K562 (cell line): ENCODE measurements at regions not wholly inside any gene's neighbourhood (a gene's known extent, or its start where the extent isn't known, plus 50 kb on each side); places are given as distances from the start of the nearest gene placed in this dataset.
A peak's percentile ranks its signal among the peaks of the same experiment; 100 is the strongest.

Experiments used
- BCL6 ChIP-seq: fragments of 250-450 bp; sonication (Bioruptor Pico); IDR thresholded peaks from 2 replicates; pipeline ENCODE4 v1.4.0; 2020
- ILF3 ChIP-seq: fragments of 450-650 bp; IDR thresholded peaks from 2 replicates; pipeline ENCODE4 v1.6.1; 2018; ENCODE audit warnings: antibody characterized with exemption, mild to moderate bottlenecking, moderate library complexity, borderline replicate concordance
- KAT8 ChIP-seq: fragments of 450-650 bp; IDR thresholded peaks from 2 replicates; pipeline ENCODE4 v1.6.1; 2016; ENCODE audit warnings: low read depth, mild to moderate bottlenecking
- KLF13 ChIP-seq: fragments of 450-650 bp; IDR thresholded peaks from 2 replicates; pipeline ENCODE4 v1.6.1; 2016; ENCODE audit warnings: missing genetic modification characterization, low read depth, mild to moderate bottlenecking, missing compliant biosample characterization, moderate library complexity, borderline replicate concordance
- NCOA1 ChIP-seq: fragments of 450-650 bp; IDR thresholded peaks from 2 replicates; pipeline ENCODE4 v1.6.1; 2016; ENCODE audit warnings: low read depth
- NCOA2 ChIP-seq, 2 experiments: fragments of 450-650 bp; IDR thresholded peaks; 2 replicates each; pipeline ENCODE4 v1.6.1; 2018; ENCODE audit warnings: mild to moderate bottlenecking in 2 of 2, moderate library complexity in 1 of 2; ENCODE audit not compliant: partially characterized antibody in 2 of 2
- RAD21 ChIP-seq, 2 experiments: fragments of 250-450 bp in 1 of 2; fragments of 450-650 bp in 1 of 2; sonication (Bioruptor Pico) in 1 of 2; formaldehyde crosslinking in 1 of 2; IDR thresholded peaks in 1 of 2; conservative IDR thresholded peaks in 1 of 2; 2 replicates each; pipeline versions ENCODE4 v1.4.0 to v1.8.0; 2020 to 2022; ENCODE audit warnings: mild to moderate bottlenecking in 2 of 2, moderate library complexity in 1 of 2
- SMARCE1 ChIP-seq: fragments of 450-650 bp; IDR thresholded peaks from 2 replicates; pipeline ENCODE4 v1.7.1; 2016; ENCODE audit warnings: mild to moderate bottlenecking
- STAG1 ChIP-seq: sonication (generic); formaldehyde crosslinking; IDR thresholded peaks from 2 replicates; pipeline ENCODE4 v1.5.0; 2020; ENCODE audit warnings: missing genetic modification reagents, borderline replicate concordance
- TCF3 ChIP-seq: sonication (generic); formaldehyde crosslinking; IDR thresholded peaks from 2 replicates; pipeline ENCODE4 v1.4.0; 2020; ENCODE audit warnings: mild to moderate bottlenecking, missing genetic modification reagents
- YY1 ChIP-seq, 3 experiments: IDR thresholded peaks; 2 replicates each; pipeline ENCODE4 v1.6.1; 2011; ENCODE audit warnings: low read length in 2 of 3, mild to moderate bottlenecking in 2 of 3, moderate library complexity in 2 of 3, borderline replicate concordance in 1 of 3, control low read depth in 1 of 3, low read depth in 1 of 3; ENCODE audit not compliant: insufficient read depth in 3 of 3, insufficient replicate concordance in 2 of 3, control insufficient read depth in 1 of 3, insufficient read length in 1 of 3; ENCODE audit errors: extremely low read depth in 1 of 3
- ZC3H4 ChIP-seq: sonication (generic); formaldehyde crosslinking; IDR thresholded peaks from 2 replicates; pipeline ENCODE4 v1.9.0; 2021; ENCODE audit warnings: missing genetic modification reagents, borderline replicate concordance
- ZFPM2 ChIP-seq: fragments of 250-450 bp; sonication (Bioruptor Pico); IDR thresholded peaks from 2 replicates; pipeline ENCODE4 v1.5.1; 2022; ENCODE audit warnings: mild to moderate bottlenecking
- ZKSCAN8 ChIP-seq: fragments of 200-800 bp; sonication (Bioruptor generic); IDR thresholded peaks from 2 replicates; pipeline ENCODE4 v1.6.1; 2016; ENCODE audit warnings: missing genetic modification characterization, missing compliant biosample characterization
- ZNF174 ChIP-seq: fragments of 250-450 bp; sonication (Bioruptor Pico); IDR thresholded peaks from 2 replicates; pipeline ENCODE4 v1.4.0; 2020; ENCODE audit warnings: mild to moderate bottlenecking
- ZNF212 ChIP-seq: fragments of 450-650 bp; formaldehyde crosslinking; IDR thresholded peaks from 2 replicates; pipeline ENCODE4 v1.4.0; 2020; ENCODE audit warnings: mild to moderate bottlenecking
- ZNF282 ChIP-seq: sonication (generic); formaldehyde crosslinking; IDR thresholded peaks from 2 replicates; pipeline ENCODE4 v1.8.1; 2023; ENCODE audit warnings: missing genetic modification reagents
- ZNF347 ChIP-seq: fragments of 450-650 bp; formaldehyde crosslinking; IDR thresholded peaks from 2 replicates; pipeline ENCODE4 v1.4.0; 2020; ENCODE audit warnings: low read depth, mild to moderate bottlenecking, moderate library complexity
- ZNF583 ChIP-seq: fragments of 250-450 bp; sonication (Bioruptor Pico); IDR thresholded peaks from 2 replicates; pipeline ENCODE4 v1.4.0; 2020
- TF ChIP-seq, protein P1 (sequence below): fragments of 250-450 bp; sonication (Bioruptor Pico); IDR thresholded peaks from 2 replicates; pipeline ENCODE4 v1.5.1; 2021; ENCODE audit warnings: mild to moderate bottlenecking
- TF ChIP-seq, protein P2 (sequence below): fragments of 250-450 bp; sonication (Bioruptor Pico); IDR thresholded peaks from 2 replicates; pipeline ENCODE4 v1.4.0; 2020; ENCODE audit warnings: mild to moderate bottlenecking, moderate library complexity
- TF ChIP-seq, protein P3 (sequence below): fragments of 450-650 bp; formaldehyde crosslinking; IDR thresholded peaks from 2 replicates; pipeline ENCODE4 v1.4.0; 2020; ENCODE audit warnings: mild to moderate bottlenecking, moderate library complexity
- TF ChIP-seq, protein P4 (sequence below): fragments of 250-450 bp; sonication (Bioruptor Pico); IDR thresholded peaks from 2 replicates; pipeline ENCODE4 v1.8.0; 2021; ENCODE audit warnings: mild to moderate bottlenecking, moderate library complexity

DNA sequence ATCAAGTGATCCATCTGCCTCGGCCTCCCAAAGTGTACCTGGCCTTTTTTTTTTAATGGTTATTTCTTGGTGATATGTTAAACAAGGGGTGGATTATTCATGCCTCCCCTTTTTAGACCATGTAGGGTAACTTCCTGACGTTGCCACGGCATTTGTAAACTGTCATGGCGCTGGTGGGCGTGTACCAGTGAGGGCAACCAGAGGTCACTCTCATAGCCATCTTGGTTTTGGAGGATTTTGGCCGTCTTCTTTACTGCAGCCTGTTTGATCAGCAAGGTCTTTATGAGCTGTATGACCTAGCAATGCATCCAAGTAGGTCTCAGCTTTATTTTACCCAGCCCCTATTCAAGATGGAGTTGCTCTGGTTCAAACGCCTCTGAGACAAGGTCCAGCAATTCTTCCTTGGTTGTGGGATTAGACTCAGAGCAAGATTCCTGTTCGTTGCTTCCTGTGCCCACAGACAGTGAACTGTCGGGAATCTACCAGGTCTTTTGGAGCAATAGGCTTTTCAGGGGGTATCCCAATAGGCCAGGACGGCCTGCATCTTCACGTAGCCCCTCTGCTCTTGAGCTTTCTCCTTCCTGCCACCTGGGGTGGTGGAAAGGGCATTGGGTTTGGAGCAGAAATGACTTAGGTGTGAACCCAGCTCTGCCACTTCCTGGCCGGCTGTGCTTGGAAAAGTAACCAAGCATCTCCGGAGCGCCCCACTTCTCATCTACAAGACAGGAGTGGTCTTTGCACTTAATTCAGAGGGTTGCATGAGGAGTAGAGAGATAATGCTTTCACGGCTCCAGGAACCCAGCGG lies 52.9 kb upstream of the SEC14L1 start (continued):
- TF ChIP-seq RAD21 (CRISPR knock-in tag; conservative IDR thresholded peaks at IDR 0.05 in 1 of 2, IDR thresholded peaks at IDR 0.05 in 1 of 2), result no peak
- TF ChIP-seq ZNF282, result no peak
- TF ChIP-seq KAT8, result no peak
- 0 out of 2 replicates have a peak, but pooled peaks have one; percentile 43 for TF ChIP-seq KLF13 (tag)
- TF ChIP-seq STAG1 (CRISPR knock-in tag), result no peak
- TF ChIP-seq, protein P1, sequence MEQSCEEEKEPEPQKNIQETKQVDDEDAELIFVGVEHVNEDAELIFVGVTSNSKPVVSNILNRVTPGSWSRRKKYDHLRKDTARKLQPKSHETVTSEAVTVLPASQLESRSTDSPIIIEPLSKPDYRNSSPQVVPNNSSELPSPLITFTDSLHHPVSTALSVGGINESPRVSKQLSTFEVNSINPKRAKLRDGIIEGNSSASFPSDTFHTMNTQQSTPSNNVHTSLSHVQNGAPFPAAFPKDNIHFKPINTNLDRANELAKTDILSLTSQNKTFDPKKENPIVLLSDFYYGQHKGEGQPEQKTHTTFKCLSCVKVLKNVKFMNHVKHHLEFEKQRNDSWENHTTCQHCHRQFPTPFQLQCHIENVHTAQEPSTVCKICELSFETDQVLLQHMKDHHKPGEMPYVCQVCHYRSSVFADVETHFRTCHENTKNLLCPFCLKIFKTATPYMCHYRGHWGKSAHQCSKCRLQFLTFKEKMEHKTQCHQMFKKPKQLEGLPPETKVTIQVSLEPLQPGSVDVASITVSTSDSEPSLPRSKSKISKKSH (CRISPR knock-in tag), result no peak
- TF ChIP-seq ILF3, result no peak
- peak; percentile 97 for TF ChIP-seq ZNF583 (CRISPR knock-in tag)
- no peak for TF ChIP-seq NCOA2 (IDR thresholded peaks at IDR 0.05; ENCODE audit: partially characterized antibody in 2 of 2)
- TF ChIP-seq ZNF212 (CRISPR knock-in tag), result no peak
- no peak for TF ChIP-seq ZNF174 (CRISPR knock-in tag)
- TF ChIP-seq, protein P2, sequence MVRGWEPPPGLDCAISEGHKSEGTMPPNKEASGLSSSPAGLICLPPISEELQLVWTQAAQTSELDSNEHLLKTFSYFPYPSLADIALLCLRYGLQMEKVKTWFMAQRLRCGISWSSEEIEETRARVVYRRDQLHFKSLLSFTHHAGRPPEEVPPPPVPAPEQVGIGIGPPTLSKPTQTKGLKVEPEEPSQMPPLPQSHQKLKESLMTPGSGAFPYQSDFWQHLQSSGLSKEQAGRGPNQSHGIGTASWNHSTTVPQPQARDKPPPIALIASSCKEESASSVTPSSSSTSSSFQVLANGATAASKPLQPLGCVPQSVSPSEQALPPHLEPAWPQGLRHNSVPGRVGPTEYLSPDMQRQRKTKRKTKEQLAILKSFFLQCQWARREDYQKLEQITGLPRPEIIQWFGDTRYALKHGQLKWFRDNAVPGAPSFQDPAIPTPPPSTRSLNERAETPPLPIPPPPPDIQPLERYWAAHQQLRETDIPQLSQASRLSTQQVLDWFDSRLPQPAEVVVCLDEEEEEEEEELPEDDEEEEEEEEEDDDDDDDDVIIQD (CRISPR knock-in tag), result peak; percentile 81; the same call in 1 of the 2 replicates
- TF ChIP-seq, protein P3, sequence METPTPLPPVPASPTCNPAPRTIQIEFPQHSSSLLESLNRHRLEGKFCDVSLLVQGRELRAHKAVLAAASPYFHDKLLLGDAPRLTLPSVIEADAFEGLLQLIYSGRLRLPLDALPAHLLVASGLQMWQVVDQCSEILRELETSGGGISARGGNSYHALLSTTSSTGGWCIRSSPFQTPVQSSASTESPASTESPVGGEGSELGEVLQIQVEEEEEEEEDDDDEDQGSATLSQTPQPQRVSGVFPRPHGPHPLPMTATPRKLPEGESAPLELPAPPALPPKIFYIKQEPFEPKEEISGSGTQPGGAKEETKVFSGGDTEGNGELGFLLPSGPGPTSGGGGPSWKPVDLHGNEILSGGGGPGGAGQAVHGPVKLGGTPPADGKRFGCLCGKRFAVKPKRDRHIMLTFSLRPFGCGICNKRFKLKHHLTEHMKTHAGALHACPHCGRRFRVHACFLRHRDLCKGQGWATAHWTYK, result peak; percentile 71; the same call in 1 of the 2 replicates
- no peak for TF ChIP-seq ZC3H4
- peak; percentile 59 for TF ChIP-seq ZKSCAN8 (CRISPR knock-in tag)
- no peak for TF ChIP-seq NCOA1
- TF ChIP-seq ZFPM2 (CRISPR knock-in tag), result no peak
- TF ChIP-seq BCL6 (CRISPR knock-in tag), result peak; percentile 72
- TF ChIP-seq TCF3, result no peak
- TF ChIP-seq, protein P4, sequence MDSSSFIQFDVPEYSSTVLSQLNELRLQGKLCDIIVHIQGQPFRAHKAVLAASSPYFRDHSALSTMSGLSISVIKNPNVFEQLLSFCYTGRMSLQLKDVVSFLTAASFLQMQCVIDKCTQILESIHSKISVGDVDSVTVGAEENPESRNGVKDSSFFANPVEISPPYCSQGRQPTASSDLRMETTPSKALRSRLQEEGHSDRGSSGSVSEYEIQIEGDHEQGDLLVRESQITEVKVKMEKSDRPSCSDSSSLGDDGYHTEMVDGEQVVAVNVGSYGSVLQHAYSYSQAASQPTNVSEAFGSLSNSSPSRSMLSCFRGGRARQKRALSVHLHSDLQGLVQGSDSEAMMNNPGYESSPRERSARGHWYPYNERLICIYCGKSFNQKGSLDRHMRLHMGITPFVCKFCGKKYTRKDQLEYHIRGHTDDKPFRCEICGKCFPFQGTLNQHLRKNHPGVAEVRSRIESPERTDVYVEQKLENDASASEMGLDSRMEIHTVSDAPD (CRISPR knock-in tag), result peak; percentile 81
- TF ChIP-seq ZNF347 (CRISPR knock-in tag), result no peak
- peak in 1 of 3 experiments; percentile 80 for TF ChIP-seq YY1 (IDR thresholded peaks at IDR 0.05; ENCODE audit: borderline replicate concordance in 1 of 3, control insufficient read depth in 1 of 3, extremely low read depth in 1 of 3, insufficient read depth in 3 of 3, insufficient read length in 1 of 3, insufficient replicate concordance in 2 of 3, low read depth in 1 of 3, low read length in 2 of 3)
- TF ChIP-seq SMARCE1, result no peak
